NCI-H226 (cell line): ENCODE measurements at regions not wholly inside any gene's neighbourhood (a gene's known extent, or its start where the extent isn't known, plus 50 kb on each side); places are given as distances from the start of the nearest gene placed in this dataset.

Experiments used
- DNase-seq: peaks from one replicate; pipeline ENCODE4 v3.0.0-alpha.2; 2015

- no peak for DNase-seq
Measured at GRCh38 chr16:59188029-59188428, 453.9 kb upstream of the GOT2 start.

- DNase-seq: no peak
Measured at GRCh38 chr16:59181821-59182420, 447.8 kb upstream of the GOT2 start.

GRCh38 chr16:59180083-59180476, 446.0 kb upstream of the GOT2 start:
- DNase-seq: no peak

- DNase-seq: no peak
Measured at GRCh38 chr16:59179446-59180082, 445.4 kb upstream of the GOT2 start.

- DNase-seq: no peak
Measured at GRCh38 chr16:59173408-59173831, 439.3 kb upstream of the GOT2 start.

GRCh38 chr16:59170099-59170712, 436.1 kb upstream of the GOT2 start:
- DNase-seq: no peak

GRCh38 chr16:59169168-59169567, 435.1 kb upstream of the GOT2 start:
- no peak for DNase-seq

- DNase-seq: no peak
Measured at GRCh38 chr16:59168461-59169114, 434.5 kb upstream of the GOT2 start.

- no peak for DNase-seq
Measured at GRCh38 chr16:59164461-59164860, 430.3 kb upstream of the GOT2 start.

GRCh38 chr16:59163371-59164055, 429.4 kb upstream of the GOT2 start:
- no peak for DNase-seq

- no peak for DNase-seq
Measured at GRCh38 chr16:59161679-59162078, 427.6 kb upstream of the GOT2 start.

- no peak for DNase-seq
Measured at GRCh38 chr16:59154295-59154694, 420.2 kb upstream of the GOT2 start.

GRCh38 chr16:59148769-59149155, 414.6 kb upstream of the GOT2 start:
- DNase-seq: peak; percentile 11

GRCh38 chr16:59148056-59148768, 414.1 kb upstream of the GOT2 start:
- DNase-seq: no peak

GRCh38 chr16:59146140-59146539, 412.0 kb upstream of the GOT2 start:
- no peak for DNase-seq

- DNase-seq: no peak
Measured at GRCh38 chr16:59144841-59145240, 410.7 kb upstream of the GOT2 start.

GRCh38 chr16:59144326-59144725, 410.2 kb upstream of the GOT2 start:
- DNase-seq: no peak

- no peak for DNase-seq
Measured at GRCh38 chr16:59126486-59126885, 392.4 kb upstream of the GOT2 start.

GRCh38 chr16:59124056-59124455, 389.9 kb upstream of the GOT2 start:
- DNase-seq: no peak

GRCh38 chr16:59123479-59123878, 389.4 kb upstream of the GOT2 start:
- no peak for DNase-seq

- no peak for DNase-seq
Measured at GRCh38 chr16:59122262-59122537, 388.1 kb upstream of the GOT2 start.

GRCh38 chr16:59121411-59122261, 387.5 kb upstream of the GOT2 start:
- DNase-seq: no peak
